ENCODE measurements at regions not wholly inside any gene's neighbourhood (a gene's known extent, or its start where the extent isn't known, plus 50 kb on each side); places are given as distances from the start of the nearest gene placed in this dataset.
"Not testable (repeated sequence)": the region's sequence is repeated elsewhere in the genome, so short reads cannot be mapped to it uniquely, and the experiment has no call there.

DNA sequence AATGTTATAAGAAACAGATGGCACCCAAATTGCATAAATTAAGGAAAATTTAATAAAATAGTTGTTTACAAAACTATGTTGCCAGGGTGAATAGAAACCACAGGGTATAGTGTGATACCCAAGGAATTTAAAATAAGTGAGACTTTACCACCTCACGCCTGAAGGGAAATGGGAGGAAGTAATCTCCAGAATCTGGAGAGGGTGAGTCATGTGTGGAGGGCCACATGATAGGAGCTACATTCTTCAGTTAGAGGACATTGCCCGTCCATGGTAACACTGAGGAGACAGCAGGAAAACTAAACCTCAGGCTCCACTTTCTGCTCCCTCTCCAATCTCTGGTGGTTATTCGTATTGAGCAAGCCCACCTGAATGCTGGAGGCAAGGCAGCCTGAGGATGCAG, 97.2 kb upstream of the NXPH2 start:
- H3K27me3 Mint-ChIP-seq (ENCODE audit: unreplicated experiment) = no peaks in the 10 kb centered on the region
- H3K4me1 Mint-ChIP-seq (ENCODE audit: unreplicated experiment) = no peaks in the 10 kb centered on the region
- DNase-seq (ENCODE audit: extremely low spot score, unreplicated experiment) = no peak
- H3K36me3 Mint-ChIP-seq (ENCODE audit: unreplicated experiment) = no peaks in the 10 kb centered on the region
- H3K27ac Mint-ChIP-seq (ENCODE audit: unreplicated experiment) = no peak overlapping the region
- TF ChIP-seq, protein P1, sequence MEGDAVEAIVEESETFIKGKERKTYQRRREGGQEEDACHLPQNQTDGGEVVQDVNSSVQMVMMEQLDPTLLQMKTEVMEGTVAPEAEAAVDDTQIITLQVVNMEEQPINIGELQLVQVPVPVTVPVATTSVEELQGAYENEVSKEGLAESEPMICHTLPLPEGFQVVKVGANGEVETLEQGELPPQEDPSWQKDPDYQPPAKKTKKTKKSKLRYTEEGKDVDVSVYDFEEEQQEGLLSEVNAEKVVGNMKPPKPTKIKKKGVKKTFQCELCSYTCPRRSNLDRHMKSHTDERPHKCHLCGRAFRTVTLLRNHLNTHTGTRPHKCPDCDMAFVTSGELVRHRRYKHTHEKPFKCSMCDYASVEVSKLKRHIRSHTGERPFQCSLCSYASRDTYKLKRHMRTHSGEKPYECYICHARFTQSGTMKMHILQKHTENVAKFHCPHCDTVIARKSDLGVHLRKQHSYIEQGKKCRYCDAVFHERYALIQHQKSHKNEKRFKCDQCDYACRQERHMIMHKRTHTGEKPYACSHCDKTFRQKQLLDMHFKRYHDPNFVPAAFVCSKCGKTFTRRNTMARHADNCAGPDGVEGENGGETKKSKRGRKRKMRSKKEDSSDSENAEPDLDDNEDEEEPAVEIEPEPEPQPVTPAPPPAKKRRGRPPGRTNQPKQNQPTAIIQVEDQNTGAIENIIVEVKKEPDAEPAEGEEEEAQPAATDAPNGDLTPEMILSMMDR (IDR thresholded peaks at IDR 0.05) = no peak
- no peak overlapping the region for H3K4me3 Mint-ChIP-seq (ENCODE audit: unreplicated experiment)
- H3K9me3 Mint-ChIP-seq (ENCODE audit: unreplicated experiment) = no peaks in the 10 kb centered on the region

DNA sequence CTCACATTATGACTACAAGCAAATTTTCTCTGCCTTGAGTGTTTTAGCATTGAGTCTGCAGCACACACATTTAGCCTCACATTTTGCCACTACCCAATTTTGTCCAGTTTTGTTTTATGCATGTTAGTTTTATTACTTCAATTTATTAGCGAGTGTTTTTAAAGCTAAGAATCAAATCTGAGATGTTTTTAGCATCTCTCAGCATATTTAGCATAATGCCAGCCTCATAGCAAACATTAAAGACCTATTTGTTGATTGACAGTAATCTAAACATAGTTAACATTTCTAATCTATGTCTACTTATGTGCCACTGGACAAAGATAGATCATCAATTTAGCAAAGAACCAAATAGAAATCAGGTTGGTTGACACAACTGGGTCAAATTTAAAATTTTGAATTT, 94.1 kb upstream of the NXPH2 start:
- H3K4me3 Mint-ChIP-seq (ENCODE audit: unreplicated experiment) = no peak overlapping the region
- TF ChIP-seq, protein P1 (IDR thresholded peaks at IDR 0.05) = no peak
- no peak for DNase-seq (ENCODE audit: extremely low spot score, unreplicated experiment)
- H3K9me3 Mint-ChIP-seq (ENCODE audit: unreplicated experiment) = no peaks in the 10 kb centered on the region
- H3K27ac Mint-ChIP-seq (ENCODE audit: unreplicated experiment) = no peak overlapping the region
- no peaks in the 10 kb centered on the region for H3K27me3 Mint-ChIP-seq (ENCODE audit: unreplicated experiment)
- H3K4me1 Mint-ChIP-seq (ENCODE audit: unreplicated experiment) = no peaks in the 10 kb centered on the region
- H3K36me3 Mint-ChIP-seq (ENCODE audit: unreplicated experiment) = no peaks in the 10 kb centered on the region

DNA sequence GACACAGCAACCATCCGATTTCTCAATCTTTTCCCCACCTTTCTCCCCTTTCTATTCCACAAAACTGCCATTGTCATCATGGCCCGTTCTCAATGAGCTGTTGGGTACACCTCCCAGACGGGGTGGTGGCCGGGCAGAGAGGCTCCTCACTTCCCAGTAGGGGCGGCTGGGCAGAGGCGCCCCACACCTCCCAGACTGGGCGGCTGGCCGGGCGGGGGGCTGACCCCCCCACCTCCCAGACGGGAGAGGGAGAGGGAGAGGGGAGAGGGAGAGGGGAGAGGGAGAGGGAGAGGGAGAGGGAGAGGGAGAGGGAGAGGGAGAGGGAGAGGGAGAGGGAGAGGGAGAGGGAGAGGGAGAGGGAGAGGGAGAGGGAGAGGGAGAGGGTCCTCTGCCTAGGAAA, 91.9 kb upstream of the NXPH2 start:
- not testable (repeated sequence) for H3K9me3 Mint-ChIP-seq (ENCODE audit: unreplicated experiment); H3K4me3 Mint-ChIP-seq (ENCODE audit: unreplicated experiment); H3K4me1 Mint-ChIP-seq (ENCODE audit: unreplicated experiment); H3K36me3 Mint-ChIP-seq (ENCODE audit: unreplicated experiment); DNase-seq (ENCODE audit: extremely low spot score, unreplicated experiment); H3K27ac Mint-ChIP-seq (ENCODE audit: unreplicated experiment); H3K27me3 Mint-ChIP-seq (ENCODE audit: unreplicated experiment)

DNA sequence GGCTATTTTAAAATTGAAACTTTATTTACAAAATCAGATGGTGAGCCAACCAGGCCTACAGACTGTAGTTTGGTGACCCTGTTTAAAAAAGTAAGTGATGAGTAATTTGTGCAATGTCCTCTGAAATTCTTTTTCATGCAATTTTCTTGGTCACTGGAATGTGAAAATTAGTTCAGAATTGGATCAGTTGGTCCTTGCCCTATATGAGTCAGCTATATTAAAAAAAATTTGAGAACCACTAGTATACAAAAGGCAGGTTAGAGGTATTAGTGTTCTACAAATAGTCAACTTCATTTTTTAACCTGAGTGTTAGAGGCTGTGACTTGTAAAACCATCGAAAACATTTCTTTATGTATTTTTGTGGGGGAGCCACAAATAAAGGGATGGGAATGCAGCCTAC, 91.1 kb upstream of the NXPH2 start:
- TF ChIP-seq, protein P1 (IDR thresholded peaks at IDR 0.05) = no peak
- Mint-ChIP-seq H3K4me3 (ENCODE audit: unreplicated experiment) (no peak overlapping the region), H3K9me3 (ENCODE audit: unreplicated experiment) (no peaks in the 10 kb centered on the region), H3K36me3 (ENCODE audit: unreplicated experiment) (no peaks in the 10 kb centered on the region), H3K27ac (ENCODE audit: unreplicated experiment) (no peak overlapping the region), H3K4me1 (ENCODE audit: unreplicated experiment) (no peaks in the 10 kb centered on the region), H3K27me3 (ENCODE audit: unreplicated experiment) (peaks cover 4% of the 10 kb centered on the region)
- no peak for DNase-seq (ENCODE audit: extremely low spot score, unreplicated experiment)

DNA sequence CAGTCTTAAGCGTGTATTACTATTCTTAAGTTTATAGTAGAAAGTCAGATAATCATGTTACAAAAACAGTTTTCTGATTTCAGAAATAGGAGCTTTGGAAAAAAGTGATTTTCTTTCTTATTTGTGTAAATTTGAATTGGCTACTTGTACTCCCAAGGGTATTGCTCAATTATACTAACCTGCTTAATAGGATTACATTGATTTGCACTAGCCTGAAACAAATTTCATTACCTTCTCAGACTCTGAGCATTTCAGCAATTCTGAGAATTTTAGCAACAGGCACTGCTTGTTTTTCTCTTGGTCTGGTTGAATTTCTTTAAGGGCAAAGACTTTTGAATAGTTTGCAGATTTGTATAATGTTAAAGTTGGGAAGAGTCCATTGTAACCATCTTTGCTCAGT, 87.2 kb upstream of the NXPH2 start:
- H3K36me3 Mint-ChIP-seq (ENCODE audit: unreplicated experiment) = no peaks in the 10 kb centered on the region
- no peaks in the 10 kb centered on the region for H3K9me3 Mint-ChIP-seq (ENCODE audit: unreplicated experiment)
- H3K27ac Mint-ChIP-seq (ENCODE audit: unreplicated experiment) = no peak overlapping the region
- no peak for DNase-seq (ENCODE audit: extremely low spot score, unreplicated experiment)
- H3K4me1 Mint-ChIP-seq (ENCODE audit: unreplicated experiment) = no peaks in the 10 kb centered on the region
- H3K4me3 Mint-ChIP-seq (ENCODE audit: unreplicated experiment) = no peak overlapping the region
- TF ChIP-seq, protein P1 (IDR thresholded peaks at IDR 0.05) = no peak
- H3K27me3 Mint-ChIP-seq (ENCODE audit: unreplicated experiment) = peaks cover 10% of the 10 kb centered on the region

DNA sequence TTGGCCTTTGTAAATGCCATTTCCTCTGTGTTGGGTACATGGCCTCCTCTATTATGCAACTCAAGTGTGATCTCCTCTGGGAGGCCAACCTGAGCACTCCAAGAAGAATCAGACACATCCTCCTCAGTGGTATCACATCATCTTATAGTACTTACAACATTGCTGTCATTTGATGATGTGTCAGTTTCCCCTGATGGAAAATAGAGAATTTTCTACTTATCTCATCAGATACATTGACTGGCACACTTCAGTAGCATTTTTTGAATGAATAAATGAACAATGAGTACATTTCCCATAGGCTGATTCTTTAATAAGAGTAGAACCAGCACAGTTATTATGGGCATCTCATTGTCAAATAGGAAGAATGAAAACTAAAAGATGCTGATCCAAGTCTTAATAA, 86.6 kb upstream of the NXPH2 start:
- H3K36me3 Mint-ChIP-seq (ENCODE audit: unreplicated experiment) = no peaks in the 10 kb centered on the region
- DNase-seq (ENCODE audit: extremely low spot score, unreplicated experiment) = no peak
- peaks cover 10% of the 10 kb centered on the region for H3K27me3 Mint-ChIP-seq (ENCODE audit: unreplicated experiment)
- H3K27ac Mint-ChIP-seq (ENCODE audit: unreplicated experiment) = no peak overlapping the region
- H3K4me3 Mint-ChIP-seq (ENCODE audit: unreplicated experiment) = no peak overlapping the region
- H3K9me3 Mint-ChIP-seq (ENCODE audit: unreplicated experiment) = no peaks in the 10 kb centered on the region
- TF ChIP-seq, protein P1 (IDR thresholded peaks at IDR 0.05) = no peak
- no peaks in the 10 kb centered on the region for H3K4me1 Mint-ChIP-seq (ENCODE audit: unreplicated experiment)
